ENCODE measurements at regions not wholly inside any gene's neighbourhood (a gene's known extent, or its start where the extent isn't known, plus 50 kb on each side); places are given as distances from the start of the nearest gene placed in this dataset.

- DNase-seq = no peak
These were observed 112.1 kb downstream of the DAD1 start for GRCh38 chr14:22476887-22477286.

- no peak for DNase-seq
These were observed 112.8 kb downstream of the DAD1 start for GRCh38 chr14:22476005-22476751.

- DNase-seq = no peak
These were observed 113.6 kb downstream of the DAD1 start for GRCh38 chr14:22475381-22475780.

- no peak for DNase-seq
These were observed 114.2 kb downstream of the DAD1 start for GRCh38 chr14:22474730-22475351.

- DNase-seq = peak; percentile 52
These were observed 115.8 kb downstream of the DAD1 start for GRCh38 chr14:22472935-22473854.

- no peak for DNase-seq
These were observed 116.6 kb downstream of the DAD1 start for GRCh38 chr14:22472466-22472865.

- DNase-seq = peak; percentile 19
These were observed 117.4 kb downstream of the DAD1 start for GRCh38 chr14:22471545-22472121.

GRCh38 chr14:22469538-22470303, 119.3 kb downstream of the DAD1 start:
- peak; percentile 13 for DNase-seq

- DNase-seq = no peak
These were observed 120.2 kb downstream of the DAD1 start for GRCh38 chr14:22468830-22469229.

- no peak for DNase-seq
These were observed 122.5 kb downstream of the DAD1 start for GRCh38 chr14:22466491-22466890.

GRCh38 chr14:22465201-22465840, 123.7 kb downstream of the DAD1 start:
- no peak for DNase-seq

- DNase-seq = no peak
These were observed 124.4 kb downstream of the DAD1 start for GRCh38 chr14:22464422-22465142.

- no peak for DNase-seq
These were observed 125.3 kb downstream of the DAD1 start for GRCh38 chr14:22463763-22464173.

- no peak for DNase-seq
These were observed 126.1 kb downstream of the DAD1 start for GRCh38 chr14:22462923-22463322.

GRCh38 chr14:22460461-22461195, 128.4 kb downstream of the DAD1 start:
- DNase-seq = no peak

GRCh38 chr14:22458737-22459136, 130.3 kb downstream of the DAD1 start:
- DNase-seq = no peak

- DNase-seq = no peak
These were observed 131.9 kb downstream of the DAD1 start for GRCh38 chr14:22456998-22457594.

GRCh38 chr14:22456421-22456820, 132.6 kb downstream of the DAD1 start:
- DNase-seq = no peak

GRCh38 chr14:22452330-22452729, 136.7 kb downstream of the DAD1 start:
- DNase-seq = no peak

GRCh38 chr14:22450266-22450665, 138.8 kb downstream of the DAD1 start:
- no peak for DNase-seq
